Mesodermal cell (in vitro differentiated cells): ENCODE measurements at regions not wholly inside any gene's neighbourhood (a gene's known extent, or its start where the extent isn't known, plus 50 kb on each side); places are given as distances from the start of the nearest gene placed in this dataset.

Experiments
- H3K27ac ChIP-seq: 2 replicates; pipeline ENCODE4 v1.7.0; 2013; ENCODE audit warnings: mild to moderate bottlenecking, low read depth, low read length, moderate library complexity; ENCODE audit not compliant: severe bottlenecking
- H3K36me3 ChIP-seq: 2 replicates; pipeline ENCODE4 v1.7.1; 2013; ENCODE audit warnings: mild to moderate bottlenecking, low read length, moderate library complexity; ENCODE audit not compliant: control insufficient read depth, insufficient read depth
- H3K4me1 ChIP-seq: one replicate; pipeline ENCODE4 v1.7.1; 2013; ENCODE audit warnings: mild to moderate bottlenecking, low read length; ENCODE audit not compliant: insufficient read depth, control insufficient read depth, poor library complexity, severe bottlenecking
- H3K4me3 ChIP-seq: 2 replicates; pipeline ENCODE4 v1.7.0; 2013; ENCODE audit warnings: low read length, control low read depth, mild to moderate bottlenecking; ENCODE audit not compliant: insufficient read depth, poor library complexity, severe bottlenecking; ENCODE audit errors: extremely low read depth
- H3K9me3 ChIP-seq: 2 replicates; pipeline ENCODE4 v1.7.1; 2013; ENCODE audit warnings: mild to moderate bottlenecking, low read length, moderate library complexity; ENCODE audit not compliant: control insufficient read depth
- WGBS, 2 experiments: methylation state at CpG; one replicate each; pipeline ENCODE4 v1.1.5; 2013; ENCODE audit warnings: missing lambda C conversion rate in 2 of 2; ENCODE audit not compliant: insufficient coverage in 2 of 2; 5-methylcytosine and 5-hydroxymethylcytosine counted together

- Histone ChIP-seq H3K9me3 (peaks cover 3% of the 10 kb centered on the region), H3K36me3 (no peaks in the 10 kb centered on the region), H3K4me3 (no peak overlapping the region), H3K4me1 (no peaks in the 10 kb centered on the region), H3K27ac (no peak overlapping the region)
- 90% methylated on average over 22 to 25 of the region's 29 CpGs for WGBS, 2 experiments
Measured at GRCh38 chr12:9348906-9349518, 140.8 kb upstream of the PZP start.

GRCh38 chr12:9347328-9348127 is 139.3 kb upstream of the PZP start:
- Histone ChIP-seq H3K9me3 (peaks cover 3% of the 10 kb centered on the region), H3K27ac (no peak overlapping the region), H3K4me3 (no peak overlapping the region), H3K4me1 (no peaks in the 10 kb centered on the region), H3K36me3 (no peaks in the 10 kb centered on the region)
- 91% methylated on average over 4 of the region's 5 CpGs; no CpG with 5 or more reads in 1 of the 2 experiments for WGBS, 2 experiments

- no peaks in the 10 kb centered on the region for H3K36me3 ChIP-seq
- no peaks in the 10 kb centered on the region for H3K4me1 ChIP-seq
- WGBS, 2 experiments = 76 to 83% methylated on average over 5 of the region's 5 CpGs
- H3K27ac ChIP-seq = no peak overlapping the region
- H3K4me3 ChIP-seq = no peak overlapping the region
- peaks cover 3% of the 10 kb centered on the region for H3K9me3 ChIP-seq
Measured at GRCh38 chr12:9346866-9347327, 138.7 kb upstream of the PZP start.

GRCh38 chr12:9345171-9345570 is 137.0 kb upstream of the PZP start:
- H3K36me3 ChIP-seq = no peaks in the 10 kb centered on the region
- H3K9me3 ChIP-seq = peaks cover 3% of the 10 kb centered on the region
- H3K4me3 ChIP-seq = no peak overlapping the region
- H3K4me1 ChIP-seq = no peaks in the 10 kb centered on the region
- H3K27ac ChIP-seq = no peak overlapping the region

- no peak overlapping the region for H3K27ac ChIP-seq
- no CpG with 5 or more reads among the region's 2 CpGs for WGBS, 2 experiments
- H3K4me1 ChIP-seq = no peaks in the 10 kb centered on the region
- H3K36me3 ChIP-seq = no peaks in the 10 kb centered on the region
- no peak overlapping the region for H3K4me3 ChIP-seq
- H3K9me3 ChIP-seq = peaks cover 3% of the 10 kb centered on the region
Measured at GRCh38 chr12:9344541-9344940, 136.3 kb upstream of the PZP start.

GRCh38 chr12:9343731-9344130 is 135.5 kb upstream of the PZP start:
- H3K36me3 ChIP-seq = no peaks in the 10 kb centered on the region
- no peak overlapping the region for H3K4me3 ChIP-seq
- 71 to 73% methylated on average over 3 of the region's 3 CpGs for WGBS, 2 experiments
- H3K4me1 ChIP-seq = no peaks in the 10 kb centered on the region
- H3K9me3 ChIP-seq = no peaks in the 10 kb centered on the region
- no peak overlapping the region for H3K27ac ChIP-seq

GRCh38 chr12:9342614-9343353 is 134.6 kb upstream of the PZP start:
- Histone ChIP-seq H3K27ac (no peak overlapping the region), H3K4me1 (no peaks in the 10 kb centered on the region), H3K4me3 (no peak overlapping the region), H3K9me3 (no peaks in the 10 kb centered on the region), H3K36me3 (no peaks in the 10 kb centered on the region)
- WGBS, 2 experiments = 80 to 83% methylated on average over 1 to 2 of the region's 3 CpGs

GRCh38 chr12:9341260-9341585 is 133.0 kb upstream of the PZP start:
- 91 to 100% methylated on average over 1 of the region's 2 CpGs for WGBS, 2 experiments
- peaks cover under 1% of the 10 kb centered on the region for H3K9me3 ChIP-seq
- no peaks in the 10 kb centered on the region for H3K4me1 ChIP-seq
- no peak overlapping the region for H3K4me3 ChIP-seq
- no peaks in the 10 kb centered on the region for H3K36me3 ChIP-seq
- no peak overlapping the region for H3K27ac ChIP-seq

DNA sequence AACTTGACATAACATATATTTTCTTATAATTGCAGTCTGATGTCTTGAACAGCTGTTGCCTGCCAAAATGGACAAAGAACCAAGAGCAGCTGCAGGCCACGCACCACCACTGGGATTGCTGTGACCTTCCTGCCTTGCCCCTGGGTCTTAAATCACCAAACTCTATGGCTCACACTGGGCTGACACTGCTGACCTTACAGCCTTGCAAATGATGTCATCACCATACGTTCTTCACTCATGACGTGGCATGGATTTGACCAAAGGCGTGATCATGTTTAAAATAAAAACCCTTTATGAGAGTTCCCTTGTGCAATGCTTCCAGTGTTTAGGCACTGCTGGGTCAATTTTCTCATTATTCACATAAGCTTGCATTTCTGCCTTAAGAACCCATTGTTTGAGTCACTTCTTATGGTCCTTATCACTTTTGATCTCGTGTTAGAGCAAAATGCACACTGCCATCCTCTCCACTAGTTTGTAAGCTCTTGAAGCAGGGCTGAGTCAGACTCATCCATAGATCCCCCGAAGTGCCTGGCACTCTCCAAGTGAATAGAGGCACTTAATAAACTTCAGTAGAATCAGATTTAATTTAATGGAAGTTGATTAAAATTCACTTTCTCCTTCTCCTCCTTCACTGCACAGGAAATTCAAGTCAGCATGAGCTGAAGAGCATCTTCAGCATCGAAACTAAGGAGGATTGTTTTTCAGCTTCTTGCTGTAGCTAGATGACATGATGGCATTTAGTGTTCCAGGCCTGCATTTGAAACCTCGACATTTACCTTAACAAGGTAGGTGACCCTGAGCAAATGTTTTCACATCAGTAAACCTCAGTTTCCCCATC is 132.4 kb upstream of the PZP start:
- H3K36me3 ChIP-seq = no peaks in the 10 kb centered on the region
- no peak overlapping the region for H3K4me3 ChIP-seq
- no peak overlapping the region for H3K27ac ChIP-seq
- no peaks in the 10 kb centered on the region for H3K4me1 ChIP-seq
- 76 to 78% methylated on average over 6 of the region's 8 CpGs for WGBS, 2 experiments
- peaks cover 6% of the 10 kb centered on the region for H3K9me3 ChIP-seq

DNA sequence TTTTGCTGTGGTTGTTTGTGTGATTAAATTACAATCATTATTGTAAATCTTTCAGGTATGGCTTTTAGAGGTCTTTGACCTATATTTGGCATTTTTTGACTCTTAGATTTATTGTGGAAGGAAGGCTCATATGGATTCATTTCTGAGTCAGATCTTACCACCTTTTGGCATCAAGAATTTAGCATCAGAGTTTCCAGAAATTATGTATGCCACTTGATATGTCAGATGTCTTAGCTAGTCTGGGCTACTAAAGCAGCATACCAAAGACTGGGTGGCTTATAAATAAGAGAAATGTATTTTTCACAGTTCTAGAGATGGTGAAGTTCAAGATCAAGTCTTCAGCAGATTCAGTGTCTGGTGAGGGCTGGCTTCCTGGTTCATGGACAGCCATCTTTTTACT is 129.5 kb upstream of the PZP start:
- H3K27ac ChIP-seq = no peak overlapping the region
- H3K36me3 ChIP-seq = no peaks in the 10 kb centered on the region
- H3K9me3 ChIP-seq = peaks cover 6% of the 10 kb centered on the region
- no peak overlapping the region for H3K4me3 ChIP-seq
- H3K4me1 ChIP-seq = no peaks in the 10 kb centered on the region
